ENCODE measurements at regions not wholly inside any gene's neighbourhood (a gene's known extent, or its start where the extent isn't known, plus 50 kb on each side); places are given as distances from the start of the nearest gene placed in this dataset.
"Not testable (repeated sequence)": the region's sequence is repeated elsewhere in the genome, so short reads cannot be mapped to it uniquely, and the experiment has no call there.

GRCh38 chr10:2079603-2080078 is 342.3 kb upstream of the ADARB2 start:
- in situ Hi-C loops (cut with MboI; ENCODE audit: low sequenced_read_pairs), result no loop called here

DNA sequence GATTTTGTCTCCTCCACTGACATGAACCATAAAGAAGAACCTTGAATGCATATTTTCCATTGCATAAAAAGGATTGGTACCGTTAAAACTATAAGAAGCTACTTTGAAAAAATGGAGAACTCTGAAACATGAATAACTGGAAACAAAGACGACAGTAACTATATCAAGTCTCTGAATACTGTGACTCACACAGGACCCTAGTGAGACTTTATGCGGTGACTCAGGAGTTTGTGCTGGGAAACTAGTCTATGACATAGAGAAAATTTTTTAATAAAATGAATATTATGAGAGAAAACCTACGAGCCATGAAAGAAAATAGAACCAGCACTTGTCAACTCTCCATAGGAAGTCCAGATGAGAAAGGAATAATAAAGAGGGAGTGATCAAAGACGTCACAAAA is 339.9 kb upstream of the ADARB2 start:
- in situ Hi-C loops (cut with MboI; ENCODE audit: low sequenced_read_pairs), result no loop called here

- in situ Hi-C loops (cut with MboI; ENCODE audit: low sequenced_read_pairs), result no loop called here
Measured at GRCh38 chr10:2076528-2076927, 339.2 kb upstream of the ADARB2 start.

DNA sequence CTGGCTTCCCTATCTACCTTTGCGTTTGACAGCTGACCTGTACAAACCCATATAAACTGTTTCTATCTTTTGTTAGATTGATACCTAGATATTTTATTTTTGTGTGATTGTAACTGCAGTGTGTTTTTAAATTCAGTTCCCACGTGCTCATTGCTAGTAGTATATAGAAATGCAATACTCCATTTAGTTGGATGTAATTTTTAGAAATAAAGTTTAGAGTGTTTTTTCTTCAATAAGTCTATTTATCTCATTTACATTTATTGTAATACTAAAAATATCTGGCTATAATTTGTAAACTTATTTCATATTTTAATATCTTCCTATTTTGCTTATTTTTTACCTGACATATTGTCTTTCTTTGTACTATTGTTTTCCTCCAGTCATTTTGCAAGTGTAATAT is 329.7 kb upstream of the ADARB2 start:
- in situ Hi-C loops (cut with MboI; ENCODE audit: low sequenced_read_pairs), result no loop called here

- in situ Hi-C loops (cut with MboI; ENCODE audit: low sequenced_read_pairs), result no loop called here
Measured at GRCh38 chr10:2054728-2055127, 317.4 kb upstream of the ADARB2 start.

GRCh38 chr10:2053805-2054204 is 316.5 kb upstream of the ADARB2 start:
- in situ Hi-C loops (cut with MboI; ENCODE audit: low sequenced_read_pairs), result no loop called here

GRCh38 chr10:2051108-2051507 is 313.8 kb upstream of the ADARB2 start:
- in situ Hi-C loops (cut with MboI; ENCODE audit: low sequenced_read_pairs), result no loop called here

DNA sequence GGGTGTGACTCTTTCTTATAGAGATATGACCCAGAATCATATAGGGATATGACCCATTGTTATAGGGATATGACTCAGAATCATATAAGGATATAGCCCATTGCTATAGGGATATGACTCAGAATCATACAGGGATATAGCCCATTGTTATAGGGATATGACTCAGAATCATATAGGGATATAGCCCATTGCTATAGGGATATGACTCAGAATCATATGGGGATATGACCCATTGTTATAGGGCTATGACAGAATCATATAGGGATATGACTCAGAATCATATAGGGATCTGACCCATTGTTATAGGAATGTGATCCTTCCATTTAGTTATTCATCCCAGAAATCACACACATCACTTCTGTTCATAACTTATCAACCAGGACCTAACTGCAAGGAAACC is 312.2 kb upstream of the ADARB2 start:
- in situ Hi-C loops (cut with MboI; ENCODE audit: low sequenced_read_pairs), result no loop called here

GRCh38 chr10:2048337-2048973 is 311.1 kb upstream of the ADARB2 start:
- in situ Hi-C loops (cut with MboI; ENCODE audit: low sequenced_read_pairs), result no loop called here

- in situ Hi-C loops (cut with MboI; ENCODE audit: low sequenced_read_pairs), result no loop called here
Measured at GRCh38 chr10:2047679-2048078, 310.4 kb upstream of the ADARB2 start.

- in situ Hi-C loops (cut with MboI; ENCODE audit: low sequenced_read_pairs), result no loop called here
Measured at GRCh38 chr10:2043379-2043778, 306.1 kb upstream of the ADARB2 start.

GRCh38 chr10:2038036-2038435 is 300.7 kb upstream of the ADARB2 start:
- in situ Hi-C loops (cut with MboI; ENCODE audit: low sequenced_read_pairs), result no loop called here

DNA sequence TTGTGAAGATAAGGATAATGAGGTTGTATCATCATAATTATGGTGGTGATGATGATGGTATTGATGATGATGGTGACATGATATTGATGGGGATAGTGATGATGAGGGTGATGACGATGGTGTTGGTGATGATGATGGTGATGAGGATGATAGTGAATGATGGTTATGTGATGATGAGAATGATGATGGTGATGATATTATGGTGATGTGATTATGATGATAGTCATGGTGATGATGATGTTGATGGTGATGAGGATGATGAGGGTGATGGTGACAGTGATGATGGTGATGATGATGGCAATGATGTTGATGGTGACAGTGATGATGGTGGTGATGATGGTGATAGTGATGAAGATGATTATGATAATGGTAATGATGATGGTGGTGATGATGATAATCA is 299.9 kb upstream of the ADARB2 start:
- in situ Hi-C loops (cut with MboI; ENCODE audit: low sequenced_read_pairs), result no loop called here

DNA sequence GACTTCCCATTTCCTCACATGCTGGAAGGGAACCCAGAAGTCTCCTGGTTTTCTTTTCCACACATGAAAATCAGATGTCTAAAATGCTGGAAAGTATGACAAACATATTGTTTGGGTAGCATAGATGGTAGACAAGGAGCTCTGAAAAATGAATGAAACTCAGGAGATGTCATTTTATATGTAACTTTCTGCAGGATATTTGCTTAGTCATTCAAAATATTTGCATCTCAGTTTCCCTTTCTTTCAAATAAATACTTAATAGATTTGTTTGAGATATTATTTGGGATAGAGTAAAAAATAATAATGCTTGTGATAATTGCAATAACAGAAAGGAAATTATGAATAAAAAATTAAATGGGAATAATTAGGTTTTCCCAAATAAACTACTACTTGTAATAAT is 298.9 kb upstream of the ADARB2 start:
- in situ Hi-C loops (cut with MboI; ENCODE audit: low sequenced_read_pairs), result no loop called here

- in situ Hi-C loops (cut with MboI; ENCODE audit: low sequenced_read_pairs), result no loop called here
Measured at GRCh38 chr10:2030046-2030445, 292.7 kb upstream of the ADARB2 start.

- in situ Hi-C loops (cut with MboI; ENCODE audit: low sequenced_read_pairs), result no loop called here
Measured at GRCh38 chr10:2026936-2027335, 289.6 kb upstream of the ADARB2 start.

DNA sequence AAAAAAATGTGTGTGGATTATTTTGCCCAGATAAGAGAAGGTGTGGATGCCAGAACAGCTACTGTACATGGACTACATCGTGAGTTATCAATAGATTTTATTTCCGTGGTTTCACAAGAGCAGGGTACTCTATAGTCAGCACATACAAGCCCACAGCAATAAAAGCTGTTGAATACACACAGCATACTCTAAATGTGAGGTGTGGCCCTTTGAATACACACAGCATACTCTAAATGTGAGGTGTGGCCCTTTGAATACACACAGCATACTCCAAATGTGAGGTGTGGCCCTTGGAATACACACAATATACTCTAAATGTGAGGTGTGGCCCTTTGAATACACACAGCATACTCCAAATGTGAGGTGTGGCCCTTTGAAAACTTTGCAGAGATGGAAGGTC is 287.4 kb upstream of the ADARB2 start:
- in situ Hi-C loops (cut with MboI; ENCODE audit: low sequenced_read_pairs), result not testable (repeated sequence)

DNA sequence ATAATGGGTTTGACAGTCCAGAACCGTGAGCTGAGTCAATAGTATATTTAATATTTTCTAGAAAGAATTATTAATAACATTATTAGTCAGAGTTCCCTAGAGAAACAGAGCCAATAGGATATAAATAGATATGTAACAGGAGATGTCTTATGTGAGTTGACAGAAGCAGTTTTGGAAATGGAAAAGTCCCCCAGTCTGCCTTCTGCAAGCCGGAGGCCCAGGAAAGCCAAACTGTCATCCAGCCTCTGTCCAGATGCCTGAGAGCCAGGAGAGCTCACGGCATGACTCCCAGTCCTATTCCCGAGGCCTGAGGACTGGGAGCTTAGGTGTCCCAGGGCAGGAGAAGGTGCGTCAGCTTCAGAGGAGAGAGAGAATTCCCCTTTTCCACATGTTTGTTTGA is 286.4 kb upstream of the ADARB2 start:
- in situ Hi-C loops (cut with MboI; ENCODE audit: low sequenced_read_pairs), result no loop called here

- in situ Hi-C loops (cut with MboI; ENCODE audit: low sequenced_read_pairs), result no loop called here
Measured at GRCh38 chr10:2022401-2022800, 285.1 kb upstream of the ADARB2 start.

DNA sequence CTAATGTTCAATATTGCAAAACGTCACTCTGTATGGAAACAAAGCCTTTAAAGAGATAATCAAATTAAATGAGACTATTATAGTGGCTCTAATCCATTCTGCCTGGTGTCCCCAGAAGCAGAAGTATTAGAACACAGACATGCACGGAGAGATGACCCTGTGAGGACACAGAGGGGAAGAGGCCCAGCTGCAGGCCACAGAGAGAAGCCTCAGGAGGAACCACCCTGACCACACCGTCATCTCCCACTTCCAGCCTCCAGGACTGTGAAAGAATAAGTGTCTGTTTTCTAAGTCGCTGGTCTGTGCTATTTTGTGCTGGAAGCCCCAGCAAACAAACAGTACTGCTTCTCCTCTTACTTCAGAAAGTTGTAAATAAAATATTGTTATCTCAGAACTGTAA is 283.5 kb upstream of the ADARB2 start:
- in situ Hi-C loops (cut with MboI; ENCODE audit: low sequenced_read_pairs), result no loop called here

DNA sequence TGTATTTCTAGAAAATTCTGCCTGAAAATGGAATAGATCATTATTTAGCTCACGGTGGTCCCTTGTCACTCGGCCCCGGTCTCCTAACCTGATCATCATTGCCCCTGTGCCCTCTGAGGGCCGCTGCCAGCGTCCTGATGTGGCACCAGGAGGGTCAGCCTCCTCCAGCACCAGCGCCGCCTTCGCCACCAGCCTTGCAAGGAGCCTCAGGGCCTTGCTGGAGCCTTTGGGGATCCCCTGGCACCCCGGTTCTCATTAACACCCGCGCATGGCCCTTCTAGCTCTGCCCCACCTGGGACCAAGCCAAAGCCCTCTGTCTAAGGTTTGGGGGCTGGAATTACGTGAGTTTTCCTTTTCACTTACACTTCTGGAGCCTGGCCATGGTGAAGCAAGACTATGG is 282.5 kb upstream of the ADARB2 start:
- in situ Hi-C loops (cut with MboI; ENCODE audit: low sequenced_read_pairs), result no loop called here

- in situ Hi-C loops (cut with MboI; ENCODE audit: low sequenced_read_pairs), result no loop called here
Measured at GRCh38 chr10:2019281-2019680, 282.0 kb upstream of the ADARB2 start.

DNA sequence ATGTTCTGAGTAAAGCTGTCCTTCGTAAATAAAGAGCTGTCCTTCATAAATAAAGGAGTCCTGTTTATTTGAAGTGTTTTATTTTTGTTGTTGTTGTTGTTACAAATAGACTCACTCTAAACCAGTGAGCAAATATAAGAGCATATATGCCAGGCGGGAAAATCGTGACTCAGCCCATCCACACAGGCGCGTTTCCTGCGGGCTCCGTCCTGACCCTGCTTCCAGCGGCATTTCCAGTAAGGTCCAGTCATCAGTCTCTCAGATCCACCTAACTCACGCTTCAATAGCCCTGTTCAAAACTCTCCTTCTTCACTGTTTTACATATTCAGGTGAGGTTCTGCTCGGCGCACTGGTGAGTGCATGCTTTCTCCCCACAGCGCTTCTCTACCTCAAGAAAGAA is 277.2 kb upstream of the ADARB2 start:
- in situ Hi-C loops (cut with MboI; ENCODE audit: low sequenced_read_pairs), result no loop called here
